ENCODE measurements at regions not wholly inside any gene's neighbourhood (a gene's known extent, or its start where the extent isn't known, plus 50 kb on each side); places are given as distances from the start of the nearest gene placed in this dataset.

DNA sequence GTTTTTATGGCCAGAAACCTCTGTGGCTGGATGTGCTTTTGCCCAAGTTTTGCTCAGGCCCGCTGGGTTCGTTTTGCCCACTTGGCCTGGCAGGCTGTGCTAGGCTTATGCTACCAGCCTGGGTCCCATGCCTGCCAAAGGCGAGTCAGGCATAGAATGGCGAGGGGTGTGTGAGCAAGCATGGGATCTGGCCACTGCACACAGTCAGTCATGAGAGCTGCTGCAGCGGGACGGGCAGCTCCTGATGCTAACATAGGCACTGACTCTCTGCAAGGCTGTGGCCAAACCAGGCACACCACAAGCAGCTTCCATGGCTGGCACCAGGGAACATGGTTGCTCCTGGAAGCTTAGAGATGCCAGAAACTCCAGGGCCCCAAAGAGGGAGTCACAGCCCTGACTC is 52.9 kb upstream of the PCDH15 start:
- TF ChIP-seq EZH2 (IDR thresholded peaks at IDR 0.05; ENCODE audit: low read length), result no peak
- TF ChIP-seq, protein P1, sequence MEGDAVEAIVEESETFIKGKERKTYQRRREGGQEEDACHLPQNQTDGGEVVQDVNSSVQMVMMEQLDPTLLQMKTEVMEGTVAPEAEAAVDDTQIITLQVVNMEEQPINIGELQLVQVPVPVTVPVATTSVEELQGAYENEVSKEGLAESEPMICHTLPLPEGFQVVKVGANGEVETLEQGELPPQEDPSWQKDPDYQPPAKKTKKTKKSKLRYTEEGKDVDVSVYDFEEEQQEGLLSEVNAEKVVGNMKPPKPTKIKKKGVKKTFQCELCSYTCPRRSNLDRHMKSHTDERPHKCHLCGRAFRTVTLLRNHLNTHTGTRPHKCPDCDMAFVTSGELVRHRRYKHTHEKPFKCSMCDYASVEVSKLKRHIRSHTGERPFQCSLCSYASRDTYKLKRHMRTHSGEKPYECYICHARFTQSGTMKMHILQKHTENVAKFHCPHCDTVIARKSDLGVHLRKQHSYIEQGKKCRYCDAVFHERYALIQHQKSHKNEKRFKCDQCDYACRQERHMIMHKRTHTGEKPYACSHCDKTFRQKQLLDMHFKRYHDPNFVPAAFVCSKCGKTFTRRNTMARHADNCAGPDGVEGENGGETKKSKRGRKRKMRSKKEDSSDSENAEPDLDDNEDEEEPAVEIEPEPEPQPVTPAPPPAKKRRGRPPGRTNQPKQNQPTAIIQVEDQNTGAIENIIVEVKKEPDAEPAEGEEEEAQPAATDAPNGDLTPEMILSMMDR (optimal IDR thresholded peaks at IDR 0.05 in 1 of 3, IDR thresholded peaks at IDR 0.05 in 1 of 3, conservative IDR thresholded peaks at IDR 0.05 in 1 of 3; ENCODE audit: extremely low read depth in 1 of 3, insufficient read depth in 2 of 3, low read length in 3 of 3), result no peak
